HEK293T (cell line): ENCODE measurements at regions not wholly inside any gene's neighbourhood (a gene's known extent, or its start where the extent isn't known, plus 50 kb on each side); places are given as distances from the start of the nearest gene placed in this dataset.

ENCODE experiments used
- BHLHE40 ChIP-seq: fragments of 450-650 bp; IDR thresholded peaks from 2 replicates; pipeline ENCODE4 v1.6.1; 2016; ENCODE audit warnings: mild to moderate bottlenecking, moderate library complexity, borderline replicate concordance
- NFRKB ChIP-seq: fragments of 450-650 bp; IDR thresholded peaks from 2 replicates; pipeline ENCODE4 v1.6.1; 2016; ENCODE audit warnings: mild to moderate bottlenecking, moderate library complexity

GRCh38 chr11:27563201-27563600 is 56.6 kb upstream of the LIN7C start:
- TF ChIP-seq NFRKB, result no peak
- TF ChIP-seq BHLHE40, result no peak
